ENCODE measurements at regions not wholly inside any gene's neighbourhood (a gene's known extent, or its start where the extent isn't known, plus 50 kb on each side); places are given as distances from the start of the nearest gene placed in this dataset.
"Not testable (repeated sequence)": the region's sequence is repeated elsewhere in the genome, so short reads cannot be mapped to it uniquely, and the experiment has no call there.

- no peak overlapping the region for H3K4me2 ChIP-seq (ENCODE audit: low read depth, low read length)
These were observed 220.1 kb upstream of the TMEFF2 start for GRCh38 chr2:192414794-192415193.

GRCh38 chr2:192413812-192414681 is 219.3 kb upstream of the TMEFF2 start:
- no peak for DNase-seq
- H3K9ac ChIP-seq (ENCODE audit: low read length): no peak overlapping the region
- H3F3A ChIP-seq (ENCODE audit: insufficient read depth, low read length): no peaks in the 10 kb centered on the region
- H3K27me3 ChIP-seq (replicated peaks; ENCODE audit: insufficient read depth, low read length): no peaks in the 10 kb centered on the region
- H3K4me1 ChIP-seq (ENCODE audit: low read length): no peaks in the 10 kb centered on the region
- no peak overlapping the region for H3K27ac ChIP-seq (ENCODE audit: low read length)
- no peaks in the 10 kb centered on the region for H3K79me2 ChIP-seq (ENCODE audit: low read length)
- no peak overlapping the region for H2AFZ ChIP-seq (ENCODE audit: low read length)
- H3K9me3 ChIP-seq (replicated peaks; ENCODE audit: insufficient read depth, low read length): no peaks in the 10 kb centered on the region
- no peaks in the 10 kb centered on the region for H3K36me3 ChIP-seq (replicated peaks; ENCODE audit: insufficient read depth, low read length)
- TF ChIP-seq CTCF (IDR thresholded peaks at IDR 0.05; ENCODE audit: low read length) (no peak), EZH2 (optimal IDR thresholded peaks at IDR 0.05; ENCODE audit: low read depth, low read length) (no peak), EZH2phosphoT487 (IDR thresholded peaks at IDR 0.05; ENCODE audit: low read length) (no peak)
- no peaks in the 10 kb centered on the region for H4K20me1 ChIP-seq (ENCODE audit: insufficient read depth, low read length)
- H3K4me3 ChIP-seq (ENCODE audit: low read length): no peak overlapping the region
- H3K4me2 ChIP-seq (ENCODE audit: low read depth, low read length): no peak overlapping the region
- no peaks in the 10 kb centered on the region for H3K9me2 ChIP-seq (replicated peaks; ENCODE audit: insufficient read depth, low read length)

More at GRCh38 chr2:192414794-192415193, 220.1 kb upstream of the TMEFF2 start:
- H3K4me3 ChIP-seq (ENCODE audit: low read length): no peak overlapping the region
- no peaks in the 10 kb centered on the region for H3K9me3 ChIP-seq (replicated peaks; ENCODE audit: insufficient read depth, low read length)
- H3K36me3 ChIP-seq (replicated peaks; ENCODE audit: insufficient read depth, low read length): no peaks in the 10 kb centered on the region
- no peak overlapping the region for H3K27ac ChIP-seq (ENCODE audit: low read length)
- H3F3A ChIP-seq (ENCODE audit: insufficient read depth, low read length): no peaks in the 10 kb centered on the region
- no peaks in the 10 kb centered on the region for H3K4me1 ChIP-seq (ENCODE audit: low read length)
- no peak for TF ChIP-seq EZH2 (optimal IDR thresholded peaks at IDR 0.05; ENCODE audit: low read depth, low read length)
- TF ChIP-seq CTCF (IDR thresholded peaks at IDR 0.05; ENCODE audit: low read length): no peak
- TF ChIP-seq EZH2phosphoT487 (IDR thresholded peaks at IDR 0.05; ENCODE audit: low read length): no peak
- no peaks in the 10 kb centered on the region for H4K20me1 ChIP-seq (ENCODE audit: insufficient read depth, low read length)
- no peaks in the 10 kb centered on the region for H3K79me2 ChIP-seq (ENCODE audit: low read length)
- no peak for DNase-seq
- no peak overlapping the region for H2AFZ ChIP-seq (ENCODE audit: low read length)
- H3K9ac ChIP-seq (ENCODE audit: low read length): no peak overlapping the region
- no peaks in the 10 kb centered on the region for H3K9me2 ChIP-seq (replicated peaks; ENCODE audit: insufficient read depth, low read length)
- H3K27me3 ChIP-seq (replicated peaks; ENCODE audit: insufficient read depth, low read length): no peaks in the 10 kb centered on the region

- not testable (repeated sequence) for H3K27ac ChIP-seq (ENCODE audit: low read length); DNase-seq; H3K4me2 ChIP-seq (ENCODE audit: low read depth, low read length); H3K36me3 ChIP-seq (replicated peaks; ENCODE audit: insufficient read depth, low read length); H3K9me2 ChIP-seq (replicated peaks; ENCODE audit: insufficient read depth, low read length); H2AFZ ChIP-seq (ENCODE audit: low read length); H3F3A ChIP-seq (ENCODE audit: insufficient read depth, low read length); H3K27me3 ChIP-seq (replicated peaks; ENCODE audit: insufficient read depth, low read length); H3K79me2 ChIP-seq (ENCODE audit: low read length); H3K9ac ChIP-seq (ENCODE audit: low read length); H3K9me3 ChIP-seq (replicated peaks; ENCODE audit: insufficient read depth, low read length); H3K4me3 ChIP-seq (ENCODE audit: low read length); H4K20me1 ChIP-seq (ENCODE audit: insufficient read depth, low read length); H3K4me1 ChIP-seq (ENCODE audit: low read length)
These were observed 218.1 kb upstream of the TMEFF2 start for GRCh38 chr2:192412866-192413265.

- no peak overlapping the region for H3K27ac ChIP-seq (ENCODE audit: low read length)
- no peaks in the 10 kb centered on the region for H3K9me3 ChIP-seq (replicated peaks; ENCODE audit: insufficient read depth, low read length)
- H3K4me2 ChIP-seq (ENCODE audit: low read depth, low read length): no peak overlapping the region
- no peaks in the 10 kb centered on the region for H3K79me2 ChIP-seq (ENCODE audit: low read length)
- no peak overlapping the region for H2AFZ ChIP-seq (ENCODE audit: low read length)
- H3K9me2 ChIP-seq (replicated peaks; ENCODE audit: insufficient read depth, low read length): no peaks in the 10 kb centered on the region
- DNase-seq: no peak
- no peaks in the 10 kb centered on the region for H3K4me1 ChIP-seq (ENCODE audit: low read length)
- no peak overlapping the region for H3K9ac ChIP-seq (ENCODE audit: low read length)
- H3F3A ChIP-seq (ENCODE audit: insufficient read depth, low read length): no peaks in the 10 kb centered on the region
- no peaks in the 10 kb centered on the region for H3K27me3 ChIP-seq (replicated peaks; ENCODE audit: insufficient read depth, low read length)
- no peaks in the 10 kb centered on the region for H3K36me3 ChIP-seq (replicated peaks; ENCODE audit: insufficient read depth, low read length)
- TF ChIP-seq EZH2 (optimal IDR thresholded peaks at IDR 0.05; ENCODE audit: low read depth, low read length): no peak
- TF ChIP-seq CTCF (IDR thresholded peaks at IDR 0.05; ENCODE audit: low read length): no peak
- TF ChIP-seq EZH2phosphoT487 (IDR thresholded peaks at IDR 0.05; ENCODE audit: low read length): no peak
- no peaks in the 10 kb centered on the region for H4K20me1 ChIP-seq (ENCODE audit: insufficient read depth, low read length)
- H3K4me3 ChIP-seq (ENCODE audit: low read length): no peak overlapping the region
These were observed 217.7 kb upstream of the TMEFF2 start for GRCh38 chr2:192412394-192412793.
